Heart left ventricle (tissue), 16 donors: ENCODE measurements at regions not wholly inside any gene's neighbourhood (a gene's known extent, or its start where the extent isn't known, plus 50 kb on each side); places are given as distances from the start of the nearest gene placed in this dataset.
A peak's percentile ranks its signal among the peaks of the same experiment; 100 is the strongest.

Experiments used
- ATAC-seq, 4 donors: fragments of 200-7000 bp; cut with Tn5 transposase; one replicate each; pipeline ENCODE4 v1.9.1; 2020 to 2022; ENCODE audit warnings: moderate library complexity in 4 of 4, mild to moderate bottlenecking in 3 of 4, moderate number of reproducible peaks in 1 of 4
- DNase-seq, 5 donors: peaks; one replicate each; pipeline ENCODE4 v3.0.0-alpha.2; 2020
- H3K27ac ChIP-seq, 12 donors: fragments of 200-600 bp; sonication (generic) in 4 of 12; one replicate each; pipeline versions ENCODE4 v1.5.0 to v1.8.0; 2016 to 2022; ENCODE audit warnings: mild to moderate bottlenecking in 2 of 12
- H3K27me3 ChIP-seq, 9 donors: fragments of 200-600 bp; sonication (generic) in 2 of 9; one replicate each; pipeline versions ENCODE4 v1.5.1 to v1.8.0; 2016 to 2022; ENCODE audit warnings: mild to moderate bottlenecking in 3 of 9
- H3K36me3 ChIP-seq, 9 donors: fragments of 200-600 bp; sonication (generic) in 2 of 9; one replicate each; pipeline versions ENCODE4 v1.5.0 to v1.8.0; 2018 to 2022; ENCODE audit warnings: mild to moderate bottlenecking in 2 of 9
- H3K4me1 ChIP-seq, 12 donors: fragments of 200-600 bp; sonication (generic) in 4 of 12; one replicate each; pipeline versions ENCODE4 v1.5.0 to v1.8.0; 2016 to 2022; ENCODE audit warnings: mild to moderate bottlenecking in 3 of 12
- H3K4me3 ChIP-seq, 12 donors: fragments of 200-600 bp; sonication (generic) in 4 of 12; one replicate each; pipeline versions ENCODE4 v1.5.0 to v1.8.0; 2017 to 2022; ENCODE audit warnings: mild to moderate bottlenecking in 9 of 12, moderate library complexity in 4 of 12
- H3K9me3 ChIP-seq, 12 donors: fragments of 200-600 bp; sonication (generic) in 4 of 12; one replicate each; pipeline versions ENCODE4 v1.5.0 to v1.8.0; 2016 to 2022; ENCODE audit warnings: mild to moderate bottlenecking in 1 of 12
- POLR2A ChIP-seq, 2 donors: fragments of 450-650 bp; IDR thresholded peaks; one replicate each; pipeline ENCODE4 v1.6.1; 2017; ENCODE audit warnings: antibody characterized with exemption in 2 of 2, mild to moderate bottlenecking in 2 of 2, moderate library complexity in 2 of 2
- WGBS, 4 donors: extraction: QIAGEN DNeasy Blood & Tissue Kit in 2 of 4; methylation state at CpG; one replicate each; pipeline versions ENCODE4 v1.1.5 to v1.1.7; 2013 to 2018; 5-methylcytosine and 5-hydroxymethylcytosine counted together
- intact Hi-C, 10 donors: fragments of 100-400 bp; cut with DNase I; formaldehyde crosslinking; loops; one replicate each; pipeline versions ENCODE4 v1.11.1 to v1.14.2; 2022
- TF ChIP-seq, protein P1 (sequence below), 12 donors: fragments of 200-600 bp; sonication (generic) in 4 of 12; IDR thresholded peaks; one replicate each; pipeline versions ENCODE4 v1.5.0 to v1.8.0; 2018 to 2022; ENCODE audit warnings: antibody characterized with exemption in 12 of 12, mild to moderate bottlenecking in 5 of 12
- donor health status: ischemic (EF 13 %, LVEDD 7.1; RV severe dilation, severe dysfunction).
- donor health status: healthy with polysubstance abuse.
- donor health status: DM: no; HTN: yes; CAD: no.
- donor health status: DM: no; HTN: no; CAD: no.
- donor health status: ischemic (EF 25% LVEDD 6.9; RV normal size, moderate dysfunction).
- donor health status: ischemic (EF 25% LVEDD 5.7; RV mildly dilated, moderate dysfunction).
- donor health status: healthy.
- donor health status: DM: yes; HTN: yes; CAD: no.
- donor health status: ischemic (EF 35%, LVEDD 5.7; RV mildly dilated, moderate dysfunction).
- donor health status: nonischemic (EF 11% LVEDD 7.7; RV severe dilation, severe dysfunction).
- donor health status: DM: yes; HTN: yes; CAD: no.
- donor health status: PGD.
- donor health status: ischemic (EF 29% LVEDD 5.4; RV normal size, mild dysfunction).
- donor health status: nonischemic (EF 23%, LVEDD 6.1; RV moderate dilation, normal function).

DNA sequence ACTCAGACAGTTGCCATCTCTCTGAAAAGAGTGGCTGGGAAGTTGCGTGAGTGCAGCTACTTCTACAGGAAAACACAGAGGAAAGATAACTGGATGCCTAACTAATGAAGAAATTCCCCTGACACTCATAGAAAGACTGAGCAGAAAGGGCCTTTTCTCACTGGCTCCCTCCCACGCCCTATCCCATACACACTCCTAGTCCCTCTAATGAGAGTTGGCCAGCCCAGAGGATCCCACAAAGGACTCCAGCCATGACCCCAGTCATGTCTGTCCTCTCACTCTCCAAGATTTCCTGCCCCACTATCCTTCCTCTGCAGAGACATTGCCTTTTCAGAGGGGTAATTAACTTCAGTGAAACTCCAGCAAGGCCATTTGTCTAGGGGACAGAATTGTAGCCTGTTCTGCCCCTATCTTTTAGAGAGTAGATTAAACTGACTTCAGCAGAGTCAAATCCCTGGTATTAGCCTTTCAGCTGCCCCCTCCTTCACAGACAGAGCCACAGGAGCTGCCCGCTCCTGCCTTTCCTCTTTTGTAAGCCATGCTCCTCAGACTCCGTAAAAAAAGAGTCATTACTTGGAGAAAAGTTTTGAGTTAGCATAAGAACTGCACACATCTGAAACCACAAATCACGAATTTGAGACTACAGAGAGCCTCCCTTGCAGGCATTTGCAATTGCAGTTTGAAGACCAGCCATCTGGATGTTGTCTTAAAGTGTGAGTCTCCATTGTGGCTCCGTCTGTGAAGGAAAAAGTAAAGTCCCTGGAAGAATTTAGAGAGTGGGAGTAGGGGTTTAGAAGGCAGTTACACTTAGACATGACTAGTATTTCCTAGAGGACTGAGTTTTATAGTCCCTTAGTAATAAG, 129.1 kb upstream of the SEMA6D start:
- peak; percentile 69 to 94 (median 83) for ATAC-seq
- peaks cover 0 to 3% (median 0%) of the 10 kb centered on the region in 9 donors for H3K27me3 ChIP-seq
- H3K9me3 ChIP-seq: no peaks in the 10 kb centered on the region
- H3K4me3 ChIP-seq: no peak overlapping the region
- peaks cover 0 to 13% (median 0%) of the 10 kb centered on the region in 12 donors for H3K4me1 ChIP-seq
- H3K27ac ChIP-seq: peak overlapping the region in 5 of 12 donors; percentile 15 to 57 (median 48)
- TF ChIP-seq, protein P1, sequence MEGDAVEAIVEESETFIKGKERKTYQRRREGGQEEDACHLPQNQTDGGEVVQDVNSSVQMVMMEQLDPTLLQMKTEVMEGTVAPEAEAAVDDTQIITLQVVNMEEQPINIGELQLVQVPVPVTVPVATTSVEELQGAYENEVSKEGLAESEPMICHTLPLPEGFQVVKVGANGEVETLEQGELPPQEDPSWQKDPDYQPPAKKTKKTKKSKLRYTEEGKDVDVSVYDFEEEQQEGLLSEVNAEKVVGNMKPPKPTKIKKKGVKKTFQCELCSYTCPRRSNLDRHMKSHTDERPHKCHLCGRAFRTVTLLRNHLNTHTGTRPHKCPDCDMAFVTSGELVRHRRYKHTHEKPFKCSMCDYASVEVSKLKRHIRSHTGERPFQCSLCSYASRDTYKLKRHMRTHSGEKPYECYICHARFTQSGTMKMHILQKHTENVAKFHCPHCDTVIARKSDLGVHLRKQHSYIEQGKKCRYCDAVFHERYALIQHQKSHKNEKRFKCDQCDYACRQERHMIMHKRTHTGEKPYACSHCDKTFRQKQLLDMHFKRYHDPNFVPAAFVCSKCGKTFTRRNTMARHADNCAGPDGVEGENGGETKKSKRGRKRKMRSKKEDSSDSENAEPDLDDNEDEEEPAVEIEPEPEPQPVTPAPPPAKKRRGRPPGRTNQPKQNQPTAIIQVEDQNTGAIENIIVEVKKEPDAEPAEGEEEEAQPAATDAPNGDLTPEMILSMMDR (IDR thresholded peaks at IDR 0.05): no peak
- TF ChIP-seq POLR2A (IDR thresholded peaks at IDR 0.05): no peak
- H3K36me3 ChIP-seq: no peaks in the 10 kb centered on the region
- DNase-seq: peak in 4 of 5 donors; percentile 43 to 71 (median 58)
- WGBS, 4 donors: 67 to 78% (median 69%) methylated on average over 6 of the region's 6 CpGs
- intact Hi-C loops: loop anchor here in 2 of 10 donors (10.0 kb wide), 2 partner anchors 47 to 127 kb away; partner anchors contain the start of gene SEMA6D (in 1 of the 2)

DNA sequence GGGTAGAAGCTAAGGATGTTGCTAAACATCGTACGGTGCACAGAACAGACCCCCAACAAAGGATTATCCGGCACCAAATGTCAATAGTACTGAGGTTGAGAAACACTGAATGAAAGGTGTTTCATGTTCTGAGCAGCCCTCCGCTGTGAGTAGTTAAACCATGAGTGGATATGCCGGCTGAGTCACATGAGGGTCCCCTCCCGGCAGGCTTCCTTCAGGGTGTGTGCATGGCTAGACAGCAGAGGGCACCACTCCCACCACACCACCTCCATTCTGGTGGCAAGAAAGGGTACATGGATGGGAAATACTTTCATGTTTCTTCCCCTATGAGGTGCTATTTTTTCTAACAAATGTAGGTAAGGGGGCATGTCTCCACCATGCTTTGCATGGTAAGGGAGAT, 128.3 kb upstream of the SEMA6D start:
- Histone ChIP-seq H3K4me3 (no peak overlapping the region), H3K27ac (peak overlapping the region in 2 of 12 donors; percentile 13 to 57), H3K36me3 (no peaks in the 10 kb centered on the region), H3K9me3 (no peaks in the 10 kb centered on the region), H3K27me3 (peaks cover 0 to 3% (median 0%) of the 10 kb centered on the region in 9 donors), H3K4me1 (peaks cover 0 to 13% (median 0%) of the 10 kb centered on the region in 12 donors)
- ATAC-seq: no peak
- no peak for DNase-seq
- no peak for TF ChIP-seq POLR2A (IDR thresholded peaks at IDR 0.05)
- TF ChIP-seq, protein P1 (IDR thresholded peaks at IDR 0.05): no peak
- intact Hi-C loops: loop anchor here in 2 of 10 donors (10.0 kb wide), 2 partner anchors 46 to 126 kb away; partner anchors contain the start of gene SEMA6D (in 1 of the 2)
- 90 to 95% (median 91%) methylated on average over 6 of the region's 6 CpGs for WGBS, 4 donors

DNA sequence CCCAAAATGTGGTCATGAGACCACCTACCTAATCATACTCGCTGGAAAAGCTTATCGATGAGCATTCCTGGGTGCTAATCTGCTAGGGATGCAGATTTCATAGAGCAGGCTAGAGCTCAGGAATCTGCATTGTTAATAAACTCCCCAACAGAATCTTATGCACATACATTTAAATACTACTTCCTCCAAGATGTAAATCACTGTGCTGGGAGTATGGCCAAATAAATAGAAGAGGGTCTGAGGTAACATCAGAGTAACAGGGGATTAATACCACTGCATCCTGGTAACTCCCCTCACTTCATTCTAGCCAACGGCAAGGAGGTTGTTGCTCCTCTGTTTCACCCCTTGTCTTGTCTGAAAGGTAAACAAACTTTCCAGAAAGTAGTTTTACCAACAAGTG, 118.3 kb upstream of the SEMA6D start:
- Histone ChIP-seq H3K4me3 (no peak overlapping the region), H3K9me3 (peaks cover 0 to 14% (median 2%) of the 10 kb centered on the region in 12 donors), H3K27ac (no peak overlapping the region), H3K27me3 (peaks cover 0 to 7% (median 0%) of the 10 kb centered on the region in 9 donors), H3K36me3 (no peaks in the 10 kb centered on the region), H3K4me1 (no peaks in the 10 kb centered on the region)
- WGBS, 4 donors: 51 to 81% (median 65%) methylated on average over 3 of the region's 3 CpGs
- DNase-seq: no peak
- no peak for ATAC-seq
- intact Hi-C loops: no loop called here
- no peak for TF ChIP-seq POLR2A (IDR thresholded peaks at IDR 0.05)
- TF ChIP-seq, protein P1 (IDR thresholded peaks at IDR 0.05): no peak

DNA sequence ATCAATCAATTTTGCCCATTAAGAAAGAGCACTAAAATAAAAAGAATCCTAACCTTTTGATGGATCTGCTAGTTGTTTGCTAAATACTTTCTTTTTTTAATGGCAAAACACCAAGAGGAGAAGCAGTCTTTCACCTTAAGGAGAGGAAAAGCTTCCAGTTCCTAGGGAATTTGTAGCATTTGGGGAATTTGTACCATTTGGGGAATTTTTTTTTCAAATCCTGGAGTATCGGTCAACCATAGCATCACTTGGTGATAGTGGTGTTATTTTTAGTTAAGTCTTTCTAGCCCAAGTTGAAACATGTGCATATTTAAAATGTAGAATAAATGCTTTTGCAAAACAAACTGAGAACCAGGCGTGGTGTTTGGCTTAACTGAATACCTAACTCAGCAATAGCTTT, 117.5 kb upstream of the SEMA6D start:
- H3K9me3 ChIP-seq: peaks cover 0 to 14% (median 2%) of the 10 kb centered on the region in 12 donors
- no peak for DNase-seq
- TF ChIP-seq, protein P1 (IDR thresholded peaks at IDR 0.05): no peak
- TF ChIP-seq POLR2A (IDR thresholded peaks at IDR 0.05): no peak
- H3K4me1 ChIP-seq: no peaks in the 10 kb centered on the region
- peaks cover 0 to 7% (median 0%) of the 10 kb centered on the region in 9 donors for H3K27me3 ChIP-seq
- no peak overlapping the region for H3K4me3 ChIP-seq
- 90 to 96% (median 92%) methylated on average over 2 of the region's 2 CpGs for WGBS, 4 donors
- no peak for ATAC-seq
- H3K27ac ChIP-seq: no peak overlapping the region
- H3K36me3 ChIP-seq: no peaks in the 10 kb centered on the region
- intact Hi-C loops: no loop called here
